ENCODE measurements at regions not wholly inside any gene's neighbourhood (a gene's known extent, or its start where the extent isn't known, plus 50 kb on each side); places are given as distances from the start of the nearest gene placed in this dataset.

GRCh38 chr7:18201350-18201749, 173.7 kb upstream of the PRPS1L1 start:
- no peak for TF ChIP-seq CTCF (conservative IDR thresholded peaks at IDR 0.05; ENCODE audit: control insufficient read depth, insufficient read depth, low read depth, low read length)
- DNase-seq (ENCODE audit: low read depth), result no peak
- no peak overlapping the region for H3K4me3 ChIP-seq (ENCODE audit: control insufficient read depth, low read depth, low read length)

- TF ChIP-seq CTCF (conservative IDR thresholded peaks at IDR 0.05; ENCODE audit: control insufficient read depth, insufficient read depth, low read depth, low read length), result no peak
- no peak for DNase-seq (ENCODE audit: low read depth)
- H3K4me3 ChIP-seq (ENCODE audit: control insufficient read depth, low read depth, low read length), result no peak overlapping the region
These were observed 174.8 kb upstream of the PRPS1L1 start for GRCh38 chr7:18202315-18203045.

- no peak overlapping the region for H3K4me3 ChIP-seq (ENCODE audit: control insufficient read depth, low read depth, low read length)
- TF ChIP-seq CTCF (conservative IDR thresholded peaks at IDR 0.05; ENCODE audit: control insufficient read depth, insufficient read depth, low read depth, low read length), result no peak
- no peak for DNase-seq (ENCODE audit: low read depth)
These were observed 178.7 kb upstream of the PRPS1L1 start for GRCh38 chr7:18206331-18206730.

GRCh38 chr7:18208921-18209320, 181.3 kb upstream of the PRPS1L1 start:
- no peak for TF ChIP-seq CTCF (conservative IDR thresholded peaks at IDR 0.05; ENCODE audit: control insufficient read depth, insufficient read depth, low read depth, low read length)
- no peak for DNase-seq (ENCODE audit: low read depth)
- no peak overlapping the region for H3K4me3 ChIP-seq (ENCODE audit: control insufficient read depth, low read depth, low read length)

- no peak for DNase-seq (ENCODE audit: low read depth)
- no peak overlapping the region for H3K4me3 ChIP-seq (ENCODE audit: control insufficient read depth, low read depth, low read length)
- no peak for TF ChIP-seq CTCF (conservative IDR thresholded peaks at IDR 0.05; ENCODE audit: control insufficient read depth, insufficient read depth, low read depth, low read length)
These were observed 182.7 kb upstream of the PRPS1L1 start for GRCh38 chr7:18210377-18210776.

GRCh38 chr7:18210788-18211187, 183.1 kb upstream of the PRPS1L1 start:
- H3K4me3 ChIP-seq (ENCODE audit: control insufficient read depth, low read depth, low read length), result no peak overlapping the region
- TF ChIP-seq CTCF (conservative IDR thresholded peaks at IDR 0.05; ENCODE audit: control insufficient read depth, insufficient read depth, low read depth, low read length), result no peak
- no peak for DNase-seq (ENCODE audit: low read depth)

Measured in fibroblast of mammary gland (primary cell).